ENCODE measurements at regions not wholly inside any gene's neighbourhood (a gene's known extent, or its start where the extent isn't known, plus 50 kb on each side); places are given as distances from the start of the nearest gene placed in this dataset.

DNA sequence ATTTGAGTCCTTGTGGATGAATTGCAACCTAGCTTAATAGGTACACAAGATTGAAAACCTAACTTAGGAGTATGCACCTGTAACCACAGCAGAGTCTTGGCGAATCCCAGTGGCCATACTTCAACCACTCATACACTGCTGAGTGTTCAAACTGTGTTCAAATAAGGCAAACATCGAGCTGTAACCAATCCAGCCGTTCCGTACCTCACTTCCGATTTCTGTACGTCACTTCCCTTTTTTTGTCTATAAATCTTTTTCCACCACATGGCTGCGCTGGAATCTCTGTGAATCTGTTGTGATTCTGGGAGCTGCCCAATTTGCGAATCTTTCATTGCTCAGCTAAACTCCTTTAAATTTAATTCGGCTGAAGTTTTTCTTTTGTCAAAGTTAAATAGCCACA is 190.6 kb downstream of the MAF start:
- Histone ChIP-seq H3K4me3 (ENCODE audit: low read depth, low read length, poor library complexity, severe bottlenecking) (no peak overlapping the region), H3K4me2 (ENCODE audit: low read length) (no peak overlapping the region), H2AFZ (ENCODE audit: low read length) (0 out of 2 replicates have a peak overlapping the region, but pooled peaks have one; percentile 25), H3K79me2 (ENCODE audit: insufficient read depth, low read depth, low read length) (no peaks in the 10 kb centered on the region), H3K27ac (ENCODE audit: low read depth, low read length, poor library complexity, severe bottlenecking) (no peak overlapping the region), H3K36me3 (ENCODE audit: insufficient read depth, low read length) (no peaks in the 10 kb centered on the region), H3K4me1 (ENCODE audit: insufficient read depth, low read length, poor library complexity, severe bottlenecking) (no peaks in the 10 kb centered on the region), H3K9me3 (ENCODE audit: low read length) (no peaks in the 10 kb centered on the region), H3K9me2 (ENCODE audit: insufficient read depth, low read length) (no peaks in the 10 kb centered on the region), H4K20me1 (ENCODE audit: insufficient read depth, low read length) (no peaks in the 10 kb centered on the region)
- intact Hi-C loops (cut with micrococcal nuclease; ENCODE audit: unreplicated experiment), result no loop called here
- BruUV-seq (replicated peaks), result no TSS peak
- CTCF ChIA-PET (ENCODE audit: unreplicated experiment), result no interaction called here
- peak; percentile 1 for DNase-seq (ENCODE audit: low spot score)
- TF ChIP-seq, protein P1, sequence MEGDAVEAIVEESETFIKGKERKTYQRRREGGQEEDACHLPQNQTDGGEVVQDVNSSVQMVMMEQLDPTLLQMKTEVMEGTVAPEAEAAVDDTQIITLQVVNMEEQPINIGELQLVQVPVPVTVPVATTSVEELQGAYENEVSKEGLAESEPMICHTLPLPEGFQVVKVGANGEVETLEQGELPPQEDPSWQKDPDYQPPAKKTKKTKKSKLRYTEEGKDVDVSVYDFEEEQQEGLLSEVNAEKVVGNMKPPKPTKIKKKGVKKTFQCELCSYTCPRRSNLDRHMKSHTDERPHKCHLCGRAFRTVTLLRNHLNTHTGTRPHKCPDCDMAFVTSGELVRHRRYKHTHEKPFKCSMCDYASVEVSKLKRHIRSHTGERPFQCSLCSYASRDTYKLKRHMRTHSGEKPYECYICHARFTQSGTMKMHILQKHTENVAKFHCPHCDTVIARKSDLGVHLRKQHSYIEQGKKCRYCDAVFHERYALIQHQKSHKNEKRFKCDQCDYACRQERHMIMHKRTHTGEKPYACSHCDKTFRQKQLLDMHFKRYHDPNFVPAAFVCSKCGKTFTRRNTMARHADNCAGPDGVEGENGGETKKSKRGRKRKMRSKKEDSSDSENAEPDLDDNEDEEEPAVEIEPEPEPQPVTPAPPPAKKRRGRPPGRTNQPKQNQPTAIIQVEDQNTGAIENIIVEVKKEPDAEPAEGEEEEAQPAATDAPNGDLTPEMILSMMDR (conservative IDR thresholded peaks at IDR 0.05; ENCODE audit: low read length), result no peak
- no peak for TF ChIP-seq EZH2phosphoT487 (IDR thresholded peaks at IDR 0.05; ENCODE audit: borderline replicate concordance, low read depth, low read length)
- POLR2A ChIA-PET, result no interaction called here

DNA sequence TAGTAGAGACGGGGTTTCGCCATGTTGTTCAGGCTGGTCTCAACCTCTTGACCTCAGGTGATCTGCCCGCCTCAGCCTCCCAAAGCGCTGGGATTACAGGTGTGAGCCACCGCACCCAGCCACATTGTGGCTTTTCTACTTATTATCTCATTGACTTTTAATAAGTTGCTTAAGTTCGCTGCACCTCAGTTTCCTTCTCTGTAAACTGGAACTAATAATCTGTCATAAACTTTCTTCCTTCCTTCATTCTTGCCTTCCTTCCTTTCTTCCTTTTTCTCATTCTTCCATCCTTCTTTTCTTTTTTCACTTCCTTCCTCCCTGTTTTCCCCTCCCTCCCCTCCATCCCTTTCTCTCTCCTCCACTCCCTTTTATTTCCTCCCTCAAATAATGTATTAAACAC is 192.2 kb downstream of the MAF start:
- Histone ChIP-seq H3K36me3 (ENCODE audit: insufficient read depth, low read length) (no peaks in the 10 kb centered on the region), H3K27ac (ENCODE audit: low read depth, low read length, poor library complexity, severe bottlenecking) (no peak overlapping the region), H3K79me2 (ENCODE audit: insufficient read depth, low read depth, low read length) (no peaks in the 10 kb centered on the region), H3K9me2 (ENCODE audit: insufficient read depth, low read length) (no peaks in the 10 kb centered on the region), H2AFZ (ENCODE audit: low read length) (no peak overlapping the region), H3K4me1 (ENCODE audit: insufficient read depth, low read length, poor library complexity, severe bottlenecking) (no peaks in the 10 kb centered on the region), H3K4me3 (ENCODE audit: low read depth, low read length, poor library complexity, severe bottlenecking) (no peak overlapping the region), H4K20me1 (ENCODE audit: insufficient read depth, low read length) (no peaks in the 10 kb centered on the region), H3K9me3 (ENCODE audit: low read length) (no peaks in the 10 kb centered on the region), H3K4me2 (ENCODE audit: low read length) (no peak overlapping the region)
- BruUV-seq (replicated peaks), result no TSS peak
- DNase-seq (ENCODE audit: low spot score), result no peak
- TF ChIP-seq EZH2phosphoT487 (IDR thresholded peaks at IDR 0.05; ENCODE audit: borderline replicate concordance, low read depth, low read length), result no peak
- TF ChIP-seq, protein P1 (conservative IDR thresholded peaks at IDR 0.05; ENCODE audit: low read length), result no peak
- POLR2A ChIA-PET, result interaction anchor here (0.6 to 0.7 kb wide), 2 partner anchors 218 to 1794 kb away, joined by 3 to 6 read pairs; no protein-coding TSS in a partner anchor
- intact Hi-C loops (cut with micrococcal nuclease; ENCODE audit: unreplicated experiment), result no loop called here
- CTCF ChIA-PET (ENCODE audit: unreplicated experiment), result no interaction called here

DNA sequence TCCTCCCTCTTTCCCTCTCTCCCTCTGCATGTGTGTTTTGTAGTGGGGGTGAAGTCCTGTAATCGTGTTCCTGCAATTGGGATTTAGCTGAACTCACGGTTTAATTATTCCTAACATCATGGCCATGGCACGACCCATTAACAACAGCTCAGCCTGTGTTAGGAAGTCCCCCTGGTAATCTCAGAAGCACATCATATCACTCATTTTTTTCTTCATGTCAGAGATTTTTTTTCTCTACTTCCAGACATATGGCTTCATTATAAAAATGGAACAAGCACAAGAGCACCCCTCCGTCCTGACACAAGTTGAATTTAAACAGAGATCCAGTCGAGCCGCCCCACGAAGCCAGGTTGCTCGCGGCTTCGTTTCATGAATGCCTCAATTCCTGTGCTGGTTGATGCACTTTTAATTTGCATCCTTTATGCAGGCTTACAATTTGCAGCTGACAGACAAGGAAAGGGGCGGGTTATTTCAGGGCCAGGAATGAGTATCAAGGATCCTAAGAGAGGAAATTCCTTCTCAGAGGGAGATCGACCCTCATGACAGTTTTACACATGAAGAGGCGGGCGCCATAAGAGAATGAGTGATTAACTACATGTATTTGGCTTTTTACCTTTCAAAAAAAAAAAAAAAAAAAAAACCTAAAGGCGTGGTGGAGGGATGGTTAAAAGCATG is 192.9 kb downstream of the MAF start:
- H3K27ac ChIP-seq (ENCODE audit: low read depth, low read length, poor library complexity, severe bottlenecking), result no peak overlapping the region
- H4K20me1 ChIP-seq (ENCODE audit: insufficient read depth, low read length), result no peaks in the 10 kb centered on the region
- intact Hi-C loops (cut with micrococcal nuclease; ENCODE audit: unreplicated experiment), result no loop called here
- no peaks in the 10 kb centered on the region for H3K9me2 ChIP-seq (ENCODE audit: insufficient read depth, low read length)
- no peak overlapping the region for H3K4me3 ChIP-seq (ENCODE audit: low read depth, low read length, poor library complexity, severe bottlenecking)
- H3K79me2 ChIP-seq (ENCODE audit: insufficient read depth, low read depth, low read length), result no peaks in the 10 kb centered on the region
- H3K4me1 ChIP-seq (ENCODE audit: insufficient read depth, low read length, poor library complexity, severe bottlenecking), result no peaks in the 10 kb centered on the region
- ChIA-PET POLR2A (interaction anchor here (0.6 to 0.7 kb wide), 2 partner anchors 218 to 1794 kb away, joined by 3 to 6 read pairs; no protein-coding TSS in a partner anchor), CTCF (ENCODE audit: unreplicated experiment) (interaction anchor here (0.6 kb wide), 1 partner anchor 1308 kb away, joined by 3 read pairs; the partner anchor contains the start of gene WWOX)
- H3K36me3 ChIP-seq (ENCODE audit: insufficient read depth, low read length), result no peaks in the 10 kb centered on the region
- no peak overlapping the region for H3K4me2 ChIP-seq (ENCODE audit: low read length)
- no peak for DNase-seq (ENCODE audit: low spot score)
- BruUV-seq (replicated peaks), result no TSS peak
- H3K9me3 ChIP-seq (ENCODE audit: low read length), result no peaks in the 10 kb centered on the region
- no peak overlapping the region for H2AFZ ChIP-seq (ENCODE audit: low read length)
- TF ChIP-seq, protein P1 (conservative IDR thresholded peaks at IDR 0.05; ENCODE audit: low read length), result no peak
- TF ChIP-seq EZH2phosphoT487 (IDR thresholded peaks at IDR 0.05; ENCODE audit: borderline replicate concordance, low read depth, low read length), result no peak
